DMS79 (cell line): ENCODE measurements at regions not wholly inside any gene's neighbourhood (a gene's known extent, or its start where the extent isn't known, plus 50 kb on each side); places are given as distances from the start of the nearest gene placed in this dataset.

Experiments
- DNase-seq: peaks from one replicate; lab custom pipeline; 2025; lab: John Stamatoyannopoulos, UW

DNA sequence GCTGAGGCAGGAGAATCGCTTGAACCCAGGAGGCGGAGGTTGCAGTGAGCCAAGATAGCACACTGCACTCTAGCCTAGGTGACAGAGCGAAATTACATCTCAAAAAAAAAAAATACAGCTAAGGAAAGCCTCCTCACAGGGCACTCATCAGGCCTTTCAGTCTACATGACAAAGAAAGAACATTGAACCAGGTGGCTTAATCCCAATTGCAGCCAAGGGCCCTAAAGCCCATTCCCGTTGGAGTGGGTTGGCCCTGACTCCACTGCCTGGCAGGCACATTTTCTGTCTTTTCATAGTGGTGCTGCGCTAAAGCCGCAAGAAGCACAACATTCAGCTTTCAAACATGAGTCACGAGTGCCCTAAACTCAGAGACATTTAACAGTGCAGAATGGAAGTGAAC is 372.5 kb downstream of the RNF144A start:
- no peak for DNase-seq

DNA sequence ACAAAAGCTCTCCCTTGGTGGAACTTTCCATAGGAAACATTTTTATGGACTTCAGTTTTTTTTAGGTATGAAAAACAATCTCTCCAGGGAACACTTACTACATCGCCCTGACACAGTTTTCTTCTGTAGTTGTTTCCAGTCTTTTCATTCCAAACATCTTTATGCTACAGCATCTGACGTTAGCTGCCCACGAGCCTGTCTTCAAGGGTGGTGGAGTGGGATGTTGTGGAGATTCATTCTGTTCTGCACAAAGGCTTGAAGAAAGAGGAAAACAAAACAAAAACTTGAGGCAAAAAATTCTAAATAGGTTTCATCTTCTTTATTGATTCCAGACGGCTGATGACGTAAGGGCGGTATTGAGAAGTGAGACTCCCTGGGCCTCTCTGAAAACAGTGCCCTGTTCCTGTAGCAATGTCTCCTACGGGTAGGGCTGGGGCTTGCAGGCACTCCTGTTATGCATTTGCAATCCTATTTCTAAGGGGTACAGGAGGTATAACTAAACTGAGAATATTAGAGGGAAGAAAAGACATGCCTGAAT is 375.0 kb downstream of the RNF144A start:
- no peak for DNase-seq

DNA sequence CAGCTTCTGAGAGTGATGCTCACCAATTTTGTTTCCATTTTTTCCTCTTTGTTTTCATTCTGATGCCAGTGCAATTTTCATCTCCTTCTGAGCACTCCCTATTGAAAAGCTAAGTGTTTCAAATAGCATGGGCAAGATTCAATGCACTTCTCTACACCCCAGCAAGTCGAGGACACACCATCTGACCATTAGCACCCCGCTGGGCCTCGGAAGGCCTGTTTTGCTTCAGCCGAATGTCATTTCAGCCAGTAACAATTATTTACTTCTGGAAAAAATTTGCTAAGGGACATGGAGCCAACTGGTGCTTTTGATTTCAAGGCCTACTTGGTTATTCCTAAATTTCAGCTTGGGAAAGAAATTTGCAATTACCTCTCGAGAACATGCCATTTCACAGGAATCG is 392.4 kb downstream of the RNF144A start:
- DNase-seq = no peak

DNA sequence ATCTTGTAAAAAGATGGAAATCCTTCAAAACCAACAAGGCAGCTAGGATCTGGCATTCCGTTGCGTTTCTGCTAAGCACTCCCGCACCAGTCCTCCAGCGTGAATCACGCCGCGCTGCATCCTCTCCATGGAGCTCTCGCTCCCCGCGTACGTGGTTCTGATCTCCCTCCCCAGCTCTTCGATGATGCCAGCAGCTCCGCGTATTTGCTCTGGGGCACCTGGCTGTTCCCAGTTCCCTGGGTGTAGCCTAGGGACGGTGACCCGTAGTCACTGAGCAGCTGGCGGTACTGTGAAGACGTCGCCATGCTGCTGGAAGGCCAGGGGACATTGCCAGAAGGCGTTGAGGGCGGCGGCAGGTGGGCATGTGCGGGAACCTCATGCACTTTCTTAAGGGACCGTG is 407.5 kb downstream of the RNF144A start:
- no peak for DNase-seq

DNA sequence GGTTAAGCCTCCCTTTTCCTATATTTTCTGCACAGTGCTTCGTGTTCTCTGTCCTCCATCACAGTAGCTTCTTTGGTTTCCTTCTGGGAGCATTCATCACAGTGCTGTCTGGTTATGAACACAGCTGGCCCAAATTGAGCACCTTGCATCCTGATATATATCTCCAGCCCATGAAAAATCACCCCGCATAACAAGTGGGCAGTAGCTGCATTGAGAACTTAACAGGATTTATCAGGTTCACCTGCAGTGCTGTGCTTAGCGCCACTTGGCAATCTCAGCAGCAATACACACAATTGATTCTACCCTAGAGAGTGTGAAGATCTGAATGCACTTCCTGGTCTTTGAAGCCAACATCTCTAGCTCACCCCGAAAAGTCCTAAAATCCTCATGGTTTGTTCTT is 408.0 kb downstream of the RNF144A start:
- DNase-seq = no peak

DNA sequence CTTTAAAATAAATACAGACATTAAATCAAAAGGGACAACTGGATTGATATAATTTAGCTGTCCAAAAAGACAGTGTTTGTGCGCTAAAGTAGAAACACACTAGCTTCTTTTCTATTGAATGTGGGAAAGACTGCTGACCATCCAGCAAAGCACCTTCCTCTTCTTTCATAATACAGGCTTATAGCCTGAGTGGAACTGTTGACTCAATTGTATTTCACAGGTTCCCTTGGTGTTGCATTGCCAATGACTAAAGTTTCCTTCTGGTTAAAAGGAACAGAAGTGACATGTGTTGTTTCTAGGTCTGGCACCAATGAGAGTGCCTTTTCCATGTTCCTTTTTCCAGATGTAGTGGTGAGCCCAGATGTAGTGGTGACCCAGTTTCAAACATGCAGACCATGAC is 412.3 kb downstream of the RNF144A start:
- no peak for DNase-seq

DNA sequence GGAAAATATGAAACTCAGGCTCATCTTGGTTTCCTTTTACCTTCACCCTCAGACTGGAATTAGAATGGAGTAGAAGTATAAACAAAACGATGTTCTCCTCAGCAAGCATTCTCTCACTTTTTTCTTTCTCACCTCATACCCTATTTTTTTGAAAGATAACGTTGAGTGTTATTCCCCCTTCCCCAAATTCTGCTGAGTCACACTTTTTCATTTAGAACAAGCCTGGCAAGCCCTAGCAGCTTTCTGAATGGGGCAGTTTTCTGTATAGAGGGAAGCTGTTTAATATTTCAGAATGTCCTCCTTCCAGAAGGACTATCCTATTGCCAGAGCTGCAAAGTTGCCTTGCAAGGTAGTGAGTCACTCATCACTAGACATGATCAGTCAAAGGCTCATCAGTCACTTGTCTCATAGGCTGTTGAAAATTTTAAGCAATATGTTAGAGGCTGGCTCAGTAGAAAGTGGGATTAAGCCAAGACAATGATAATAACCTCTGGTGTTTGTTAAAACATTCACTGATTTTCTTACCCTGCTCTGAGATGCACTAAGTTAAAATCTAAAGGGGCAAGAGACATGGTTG is 416.1 kb downstream of the RNF144A start:
- DNase-seq = no peak

DNA sequence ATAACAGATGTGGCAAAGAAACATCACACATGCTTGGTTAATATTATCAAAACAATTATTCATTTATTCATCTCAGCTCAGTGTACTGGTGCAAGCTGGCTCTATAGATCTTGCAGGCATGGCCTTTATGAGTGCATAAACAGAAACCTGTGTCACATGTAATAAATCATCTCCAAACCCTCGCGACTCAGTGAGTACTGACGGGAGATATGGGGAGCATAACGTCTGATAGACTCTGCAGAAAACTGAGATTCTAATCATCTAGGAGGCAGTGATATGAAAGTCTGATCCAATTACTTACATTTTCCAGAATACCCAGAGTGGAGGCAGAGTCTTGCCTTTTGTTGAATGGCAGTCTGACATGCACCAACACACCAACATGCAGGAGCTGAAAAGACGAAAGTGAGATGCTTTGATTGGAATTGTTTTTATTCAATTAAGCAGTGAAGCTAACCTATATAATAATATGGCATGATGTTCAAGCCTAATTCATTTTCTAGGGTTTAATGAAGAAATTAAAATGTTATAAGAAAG is 416.8 kb downstream of the RNF144A start:
- DNase-seq = no peak

DNA sequence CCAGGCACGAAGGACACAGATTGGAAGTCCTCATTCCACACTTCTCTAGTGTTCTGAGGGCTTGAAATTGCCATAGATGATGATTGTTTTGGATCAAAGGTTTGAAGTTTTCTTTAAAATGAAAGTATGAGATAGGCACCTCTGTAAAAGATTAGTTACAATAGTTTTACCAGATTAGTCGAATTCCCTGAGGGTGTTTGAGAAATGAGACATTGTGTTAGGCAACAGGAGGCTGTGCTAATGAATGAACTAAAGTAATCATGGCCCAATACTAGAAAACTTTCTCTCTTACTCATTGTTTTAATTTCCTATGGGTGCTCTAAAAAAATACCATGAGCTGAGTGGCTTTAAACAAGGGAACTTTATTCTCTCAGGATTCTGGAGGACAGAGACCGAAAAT is 421.7 kb downstream of the RNF144A start:
- no peak for DNase-seq

DNA sequence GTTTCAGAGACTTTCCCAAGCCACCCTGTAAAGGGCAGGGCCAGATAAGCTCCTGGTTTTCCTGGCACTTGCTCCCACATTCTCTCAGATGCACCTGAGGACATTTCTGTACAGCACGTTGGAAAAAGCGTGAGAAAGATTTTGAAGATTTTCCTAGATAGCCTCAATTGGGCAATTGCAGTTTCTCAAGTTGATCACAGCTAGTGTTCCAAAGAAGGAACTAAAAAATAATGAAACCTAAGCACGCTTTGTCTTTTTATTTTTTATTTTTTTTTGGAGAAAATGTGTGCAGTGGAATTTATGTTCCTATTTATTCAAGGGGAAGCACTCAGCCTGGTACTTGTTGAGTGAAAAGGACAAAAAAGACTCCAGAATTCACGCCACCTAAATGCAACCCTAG is 429.1 kb downstream of the RNF144A start:
- no peak for DNase-seq

DNA sequence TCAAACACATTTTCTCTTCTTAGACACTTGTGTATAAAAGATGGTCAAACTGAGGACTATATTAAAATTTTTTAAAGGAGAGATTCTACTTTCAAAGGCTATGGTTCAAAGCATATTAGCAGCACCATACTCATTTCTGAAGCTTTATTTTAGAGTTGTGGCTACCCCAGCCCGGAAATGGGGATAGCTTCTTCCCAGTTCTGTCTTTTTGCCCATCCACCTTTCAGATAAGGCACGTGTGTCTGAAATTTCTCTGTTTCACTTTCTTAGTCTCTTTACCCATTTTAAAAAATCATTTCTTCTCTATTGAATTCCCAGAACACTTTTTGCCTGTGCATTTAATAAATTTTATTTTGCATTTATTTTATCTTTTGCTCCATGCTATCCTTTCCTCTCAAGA is 431.5 kb downstream of the RNF144A start:
- no peak for DNase-seq

DNA sequence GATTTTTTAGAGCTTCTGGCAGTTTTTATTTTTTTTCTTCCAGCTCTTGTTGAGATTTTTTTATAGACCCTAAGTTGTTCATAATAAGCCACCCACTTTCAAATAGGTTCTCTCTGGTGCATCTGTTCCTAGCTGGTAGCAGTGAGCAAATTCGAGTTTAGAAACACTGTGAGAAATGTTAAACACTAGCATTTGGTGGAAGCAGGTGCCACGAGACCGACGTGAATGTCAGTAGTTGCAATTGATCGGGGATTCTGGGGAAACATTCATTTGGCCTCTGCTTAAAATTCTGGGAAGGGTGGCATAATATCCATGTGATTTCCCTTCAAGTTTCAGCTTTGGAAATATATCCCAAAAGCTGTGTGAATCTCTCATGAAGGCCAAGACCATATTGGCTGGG is 435.0 kb downstream of the RNF144A start:
- no peak for DNase-seq

DNA sequence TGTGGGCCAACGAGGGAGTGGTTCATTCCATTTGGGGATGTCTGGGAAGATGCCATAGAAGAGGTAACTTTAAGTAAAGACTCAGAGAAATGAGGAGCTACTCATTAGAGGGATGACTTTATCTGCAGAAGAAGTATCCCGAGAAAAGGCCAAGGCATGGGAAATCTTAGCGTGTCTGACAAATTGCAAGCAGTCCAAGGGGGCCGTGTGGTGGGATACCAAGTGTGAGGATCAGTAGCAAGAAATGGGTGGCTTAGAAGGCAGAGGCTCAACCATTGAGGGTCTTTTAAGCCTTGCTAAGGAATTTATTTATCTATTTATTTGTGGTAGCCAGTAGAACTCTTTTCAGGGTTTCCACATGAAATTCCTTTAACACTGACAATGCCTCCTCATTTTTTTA is 436.4 kb downstream of the RNF144A start:
- no peak for DNase-seq

DNA sequence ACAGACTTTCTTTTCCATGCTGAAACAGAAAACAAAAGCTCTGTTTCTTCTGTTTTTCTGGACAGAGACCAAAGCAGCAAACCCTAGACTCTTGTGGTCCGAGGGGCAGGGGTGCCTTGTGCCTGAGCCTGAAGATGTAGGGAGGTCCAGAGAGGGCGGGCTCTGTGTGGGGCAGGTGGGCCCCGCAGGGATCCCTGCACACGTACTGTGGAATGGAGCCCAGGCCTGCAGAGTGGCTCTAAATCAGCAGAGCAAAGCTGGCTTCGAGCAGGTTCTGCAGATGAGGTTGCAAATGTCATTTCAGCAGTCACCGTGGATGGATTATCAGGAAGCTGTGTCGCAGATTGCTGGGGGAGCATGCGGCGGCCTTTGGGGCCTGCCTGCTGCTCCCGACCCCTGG is 438.6 kb downstream of the RNF144A start:
- no peak for DNase-seq

DNA sequence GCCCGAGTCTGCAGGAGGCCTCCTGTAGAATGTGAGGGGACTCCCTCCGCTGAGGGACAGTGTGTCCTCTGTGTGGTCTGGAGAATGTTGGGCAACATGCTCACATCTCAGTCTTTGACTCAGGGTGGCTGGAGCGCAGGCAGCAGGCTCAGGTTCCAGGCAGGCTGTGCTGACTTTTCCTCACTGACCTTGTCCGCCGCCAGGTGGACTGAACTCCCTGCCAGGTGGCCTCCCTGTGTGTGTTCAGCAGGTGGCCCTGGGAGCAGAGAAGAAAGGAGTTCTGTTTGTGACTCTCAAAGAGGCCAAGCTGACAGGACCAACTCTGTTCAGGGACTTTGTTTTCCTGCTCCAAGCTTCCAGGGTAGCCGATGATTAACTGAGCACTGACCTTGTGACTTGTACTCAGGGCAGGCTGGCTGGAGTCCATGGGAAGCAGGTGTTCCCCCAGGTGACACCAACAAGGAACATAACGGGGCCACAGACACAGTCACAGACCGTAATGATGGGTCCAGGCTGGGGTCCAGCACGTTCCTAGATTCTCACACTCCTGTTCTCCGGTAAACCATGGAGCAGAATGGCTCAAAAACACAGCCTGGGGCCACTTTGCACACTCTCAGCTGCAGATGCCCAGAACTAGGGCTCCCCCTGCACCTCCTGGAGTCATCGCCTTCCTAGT is 439.8 kb downstream of the RNF144A start:
- no peak for DNase-seq

DNA sequence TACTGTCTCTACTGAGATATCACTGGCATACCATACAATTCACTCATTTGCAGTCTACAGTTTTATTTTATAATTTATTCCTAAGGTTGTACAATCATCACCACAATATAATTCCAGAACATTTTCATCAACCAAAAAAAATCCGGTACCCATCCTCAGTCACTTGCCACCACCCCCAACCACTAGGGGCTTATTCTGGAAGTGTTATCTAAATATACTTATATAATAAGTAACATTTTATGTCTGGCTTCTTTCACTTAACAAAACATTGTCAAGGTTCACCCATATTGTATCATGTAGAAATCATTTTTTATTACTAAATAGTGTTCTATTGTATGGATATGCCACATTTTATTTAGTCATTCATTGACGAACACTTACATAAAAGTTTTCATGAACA is 440.8 kb downstream of the RNF144A start:
- DNase-seq = no peak

DNA sequence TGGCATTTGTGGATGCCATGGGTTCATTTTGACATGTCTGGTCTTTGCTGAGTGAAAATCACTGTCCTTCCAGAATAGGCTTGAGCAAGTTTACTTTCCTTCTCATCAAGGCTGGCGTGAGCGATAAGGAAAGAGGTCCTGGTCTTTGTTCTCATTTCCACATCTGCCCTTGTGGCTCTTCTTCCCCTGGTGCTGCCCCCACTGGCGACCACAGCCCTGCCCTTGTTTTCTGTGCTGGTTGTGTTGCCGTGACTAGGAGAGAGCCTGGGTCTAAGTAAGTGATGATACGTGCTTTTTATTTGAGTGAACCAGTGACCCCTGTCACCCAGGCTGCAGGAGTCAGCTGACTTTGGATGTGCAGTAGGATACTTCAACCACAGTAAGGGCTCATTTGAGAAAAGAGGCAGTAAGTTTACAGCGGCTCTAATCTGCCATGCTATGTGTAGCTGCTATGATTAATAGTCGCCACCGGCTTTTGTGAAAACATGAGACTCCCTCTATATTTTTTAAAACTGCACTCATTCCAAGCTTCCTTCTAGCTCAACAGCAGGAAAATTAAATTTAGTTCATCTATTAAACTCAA is 441.7 kb downstream of the RNF144A start:
- DNase-seq = no peak

DNA sequence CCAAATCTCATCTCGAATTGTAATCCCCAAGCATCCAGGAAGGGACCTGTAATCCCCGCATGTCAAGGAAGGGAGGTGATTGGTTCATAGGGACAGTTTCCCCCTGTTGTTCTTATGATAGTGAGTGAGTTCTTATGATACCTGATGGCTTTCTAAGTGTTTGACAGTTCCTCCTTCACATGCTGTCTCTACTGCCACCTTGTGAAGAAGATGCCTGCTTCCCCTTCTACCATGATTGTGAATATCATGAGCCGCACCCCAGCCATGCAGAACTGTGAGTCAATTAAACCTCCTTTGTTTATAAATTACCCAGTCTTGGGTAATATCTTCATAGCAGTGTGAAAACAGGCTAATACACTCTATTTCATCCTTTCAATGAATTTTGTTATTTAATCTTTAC is 446.7 kb downstream of the RNF144A start:
- no peak for DNase-seq

DNA sequence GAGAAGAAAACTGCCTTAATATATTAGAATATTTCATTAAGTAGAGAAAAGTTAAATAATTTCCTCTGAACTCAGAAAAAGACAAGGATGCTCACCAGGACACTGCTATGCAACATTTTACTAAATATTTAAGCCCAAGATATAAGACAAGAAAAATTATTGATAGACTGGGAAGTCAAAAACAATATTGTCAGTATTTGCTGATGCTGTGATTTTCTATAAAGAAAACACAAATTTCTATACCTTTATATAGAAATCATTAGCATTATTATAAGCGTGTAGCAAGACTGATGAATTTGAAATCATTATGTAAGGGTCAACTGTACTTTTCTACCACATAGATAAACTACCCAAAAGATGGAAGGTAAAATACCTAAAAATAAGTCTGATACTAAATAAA is 451.0 kb downstream of the RNF144A start:
- DNase-seq = no peak

DNA sequence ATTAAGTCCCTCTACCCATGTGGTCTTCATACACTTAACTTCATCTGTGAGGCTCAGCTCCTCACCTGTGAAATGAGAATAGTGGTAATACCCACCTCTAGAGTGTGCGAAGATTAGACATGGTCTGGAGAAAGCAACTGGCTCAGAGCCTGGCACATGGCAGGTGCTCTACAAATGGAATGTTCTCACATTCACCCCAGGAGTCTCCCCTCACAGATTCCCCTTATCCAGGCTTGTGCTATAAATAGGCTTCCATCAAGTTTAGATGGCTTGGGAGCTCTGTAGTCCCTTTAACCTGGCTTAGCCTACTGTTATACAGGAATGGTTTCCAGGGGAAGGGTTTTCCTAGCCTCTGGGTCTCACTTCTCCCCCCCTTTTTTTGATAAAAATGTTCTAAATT is 455.9 kb downstream of the RNF144A start:
- no peak for DNase-seq

DNA sequence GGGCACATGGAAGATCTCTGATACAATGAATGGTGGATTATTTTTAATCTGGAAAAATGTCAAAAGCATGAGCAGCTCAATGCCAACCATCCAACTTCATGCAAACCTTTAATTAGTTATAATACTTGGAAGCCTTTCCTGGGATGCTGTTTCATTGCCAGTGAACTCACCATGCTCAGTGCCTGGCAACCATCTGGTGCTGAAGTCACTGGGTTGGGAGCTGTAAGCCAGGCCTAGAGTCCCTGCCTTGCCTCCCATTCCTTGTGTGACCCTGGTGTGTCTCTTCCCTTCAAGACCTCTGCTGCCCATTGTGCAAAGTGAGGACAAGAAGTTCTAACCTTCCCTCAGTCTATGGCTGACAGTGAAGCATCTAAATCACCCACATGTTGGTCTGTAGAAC is 458.7 kb downstream of the RNF144A start:
- DNase-seq = no peak

DNA sequence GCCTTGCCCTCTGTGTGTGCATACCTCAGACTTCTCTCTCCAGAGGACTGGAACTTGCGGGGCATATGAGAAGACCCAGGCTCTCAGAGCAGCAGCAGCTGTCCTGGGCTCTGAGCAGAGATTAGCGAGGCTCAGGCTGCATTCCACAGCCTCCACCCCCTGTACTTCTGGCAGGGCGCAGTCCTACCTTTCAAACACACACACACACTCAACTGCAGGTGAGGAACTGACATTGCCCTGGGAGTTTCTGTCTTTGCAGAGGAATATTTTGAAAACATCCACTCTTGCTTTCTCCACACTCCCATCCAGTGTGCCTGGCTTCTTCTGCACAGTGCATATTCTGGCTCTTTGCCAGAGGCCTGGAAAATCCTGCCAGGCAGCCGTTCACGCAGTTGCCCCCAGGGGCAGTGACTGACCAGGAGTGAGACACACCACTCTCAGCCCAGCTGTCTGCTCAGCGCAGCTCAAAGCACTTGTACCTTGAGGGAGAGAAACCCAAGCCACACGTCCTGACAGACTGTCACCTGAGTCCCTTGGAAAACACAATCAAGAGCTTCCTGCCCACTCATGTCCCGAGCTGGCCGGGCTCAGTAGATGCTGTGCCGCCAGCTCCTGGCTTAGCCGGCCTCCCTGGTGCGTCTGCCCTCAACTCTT is 460.8 kb downstream of the RNF144A start:
- peak; percentile 77 for DNase-seq

DNA sequence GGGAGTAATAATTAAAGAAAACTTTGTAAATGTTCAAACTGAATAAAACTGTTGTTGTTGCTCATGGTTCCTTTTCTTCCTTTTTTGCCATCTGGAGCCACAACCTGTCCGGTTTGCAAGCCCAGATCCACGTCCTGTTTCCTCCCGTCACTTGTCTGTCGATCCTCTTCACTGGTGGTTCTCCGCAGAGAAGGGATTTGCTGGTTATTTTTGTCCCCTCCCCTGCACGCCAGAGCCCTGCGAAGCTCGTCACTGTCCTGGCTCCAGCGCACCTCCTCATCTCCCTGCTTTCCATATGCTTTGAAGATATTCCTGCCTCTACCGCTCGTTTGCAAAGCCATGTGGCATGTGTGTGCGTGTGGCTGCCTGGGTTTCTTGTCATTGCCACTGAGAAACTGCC is 461.4 kb downstream of the RNF144A start:
- DNase-seq = no peak
